Endodermal cell (in vitro differentiated cells): ENCODE measurements at regions not wholly inside any gene's neighbourhood (a gene's known extent, or its start where the extent isn't known, plus 50 kb on each side); places are given as distances from the start of the nearest gene placed in this dataset.

ENCODE experiments used
- DNase-seq: peaks from one replicate; pipeline ENCODE4 v3.0.0-alpha.2; 2017
- H3K27ac ChIP-seq: 2 replicates; pipeline ENCODE4 v1.5.1; 2013; ENCODE audit warnings: mild to moderate bottlenecking, low read depth, low read length, moderate library complexity
- H3K27me3 ChIP-seq: 2 replicates; pipeline ENCODE4 v1.6.1; 2013; ENCODE audit warnings: mild to moderate bottlenecking, low read length, moderate library complexity; ENCODE audit not compliant: insufficient read depth, control insufficient read depth, poor library complexity, severe bottlenecking
- H3K36me3 ChIP-seq: 2 replicates; pipeline ENCODE4 v1.7.0; 2013; ENCODE audit warnings: mild to moderate bottlenecking, low read length, moderate library complexity; ENCODE audit not compliant: control insufficient read depth, insufficient read depth
- H3K4me1 ChIP-seq: one replicate; pipeline ENCODE4 v1.7.0; 2013; ENCODE audit warnings: low read length; ENCODE audit not compliant: control insufficient read depth, insufficient read depth
- H3K4me3 ChIP-seq: 2 replicates; pipeline ENCODE4 v1.5.1; 2013; ENCODE audit warnings: mild to moderate bottlenecking, low read length, moderate library complexity
- H3K9ac ChIP-seq: 2 replicates; pipeline ENCODE4 v1.6.1; 2013; ENCODE audit warnings: mild to moderate bottlenecking, low read length, moderate library complexity; ENCODE audit not compliant: poor library complexity, severe bottlenecking; ENCODE audit errors: extremely low read depth
- H3K9me3 ChIP-seq: 2 replicates; pipeline ENCODE4 v1.6.1; 2013; ENCODE audit warnings: mild to moderate bottlenecking, low read length, moderate library complexity; ENCODE audit not compliant: control insufficient read depth
- H3K27ac Mint-ChIP-seq: 2 replicates; pipeline ENCODE4 v1.8.0; 2020; ENCODE audit warnings: mixed read lengths
- H3K27me3 Mint-ChIP-seq: 2 replicates; pipeline ENCODE4 v1.8.0; 2021; ENCODE audit warnings: mild to moderate bottlenecking, mixed read lengths; ENCODE audit not compliant: insufficient read depth
- H3K36me3 Mint-ChIP-seq: 2 replicates; pipeline ENCODE4 v1.8.0; 2020; ENCODE audit warnings: low read depth, mixed read lengths
- H3K4me1 Mint-ChIP-seq: 2 replicates; pipeline ENCODE4 v1.8.0; 2020; ENCODE audit warnings: mixed read lengths
- H3K4me3 Mint-ChIP-seq: 2 replicates; pipeline ENCODE4 v1.8.0; 2020; ENCODE audit warnings: mild to moderate bottlenecking, moderate library complexity, mixed read lengths
- H3K9me3 Mint-ChIP-seq: 2 replicates; pipeline ENCODE4 v1.8.0; 2020; ENCODE audit warnings: mild to moderate bottlenecking, mixed read lengths
- WGBS, 2 experiments: methylation state at CpG; one replicate each; pipeline versions ENCODE4 v1.1.5 to v1.1.7; 2013; ENCODE audit warnings: missing lambda C conversion rate in 2 of 2, mixed read lengths in 1 of 2; ENCODE audit not compliant: insufficient coverage in 1 of 2, insufficient read length in 1 of 2; 5-methylcytosine and 5-hydroxymethylcytosine counted together
- TF ChIP-seq, protein P1 (sequence below): fragments of 200-600 bp; sonication (generic); conservative IDR thresholded peaks from 2 replicates; pipeline ENCODE4 v1.5.0; 2021; ENCODE audit warnings: antibody characterized with exemption, mild to moderate bottlenecking

DNA sequence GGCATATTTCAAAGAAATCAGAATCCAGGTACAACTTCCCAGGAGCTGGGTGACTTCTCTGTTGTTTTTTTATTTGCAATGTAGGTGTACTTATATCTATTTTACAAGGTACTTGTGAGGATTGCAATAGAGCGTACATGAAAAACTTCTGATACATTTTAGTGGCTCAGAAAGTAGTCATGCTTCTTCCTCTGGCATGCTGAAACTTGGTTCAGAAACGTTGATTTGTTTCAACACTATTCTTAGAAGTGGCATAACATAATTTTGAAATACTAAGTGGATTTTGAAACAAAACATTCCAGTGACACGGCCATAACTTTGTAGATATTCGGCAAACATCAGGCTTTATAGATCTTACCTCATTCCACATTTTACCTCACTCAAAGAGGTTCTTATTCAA, 79.8 kb upstream of the NLGN4Y start:
- TF ChIP-seq, protein P1, sequence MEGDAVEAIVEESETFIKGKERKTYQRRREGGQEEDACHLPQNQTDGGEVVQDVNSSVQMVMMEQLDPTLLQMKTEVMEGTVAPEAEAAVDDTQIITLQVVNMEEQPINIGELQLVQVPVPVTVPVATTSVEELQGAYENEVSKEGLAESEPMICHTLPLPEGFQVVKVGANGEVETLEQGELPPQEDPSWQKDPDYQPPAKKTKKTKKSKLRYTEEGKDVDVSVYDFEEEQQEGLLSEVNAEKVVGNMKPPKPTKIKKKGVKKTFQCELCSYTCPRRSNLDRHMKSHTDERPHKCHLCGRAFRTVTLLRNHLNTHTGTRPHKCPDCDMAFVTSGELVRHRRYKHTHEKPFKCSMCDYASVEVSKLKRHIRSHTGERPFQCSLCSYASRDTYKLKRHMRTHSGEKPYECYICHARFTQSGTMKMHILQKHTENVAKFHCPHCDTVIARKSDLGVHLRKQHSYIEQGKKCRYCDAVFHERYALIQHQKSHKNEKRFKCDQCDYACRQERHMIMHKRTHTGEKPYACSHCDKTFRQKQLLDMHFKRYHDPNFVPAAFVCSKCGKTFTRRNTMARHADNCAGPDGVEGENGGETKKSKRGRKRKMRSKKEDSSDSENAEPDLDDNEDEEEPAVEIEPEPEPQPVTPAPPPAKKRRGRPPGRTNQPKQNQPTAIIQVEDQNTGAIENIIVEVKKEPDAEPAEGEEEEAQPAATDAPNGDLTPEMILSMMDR: no peak
- Histone ChIP-seq H3K36me3 (no peaks in the 10 kb centered on the region), H3K27me3 (no peaks in the 10 kb centered on the region), H3K9me3 (no peaks in the 10 kb centered on the region), H3K27ac (no peak overlapping the region), H3K4me1 (no peaks in the 10 kb centered on the region), H3K4me3 (no peak overlapping the region), H3K9ac (no peak overlapping the region)
- Mint-ChIP-seq H3K36me3 (no peaks in the 10 kb centered on the region), H3K9me3 (no peaks in the 10 kb centered on the region), H3K27ac (no peak overlapping the region), H3K4me3 (no peak overlapping the region), H3K4me1 (no peaks in the 10 kb centered on the region), H3K27me3 (no peaks in the 10 kb centered on the region)
- no peak for DNase-seq
- WGBS, 2 experiments: 96% methylated on average over 3 of the region's 4 CpGs; no CpG with 5 or more reads in 1 of the 2 experiments

DNA sequence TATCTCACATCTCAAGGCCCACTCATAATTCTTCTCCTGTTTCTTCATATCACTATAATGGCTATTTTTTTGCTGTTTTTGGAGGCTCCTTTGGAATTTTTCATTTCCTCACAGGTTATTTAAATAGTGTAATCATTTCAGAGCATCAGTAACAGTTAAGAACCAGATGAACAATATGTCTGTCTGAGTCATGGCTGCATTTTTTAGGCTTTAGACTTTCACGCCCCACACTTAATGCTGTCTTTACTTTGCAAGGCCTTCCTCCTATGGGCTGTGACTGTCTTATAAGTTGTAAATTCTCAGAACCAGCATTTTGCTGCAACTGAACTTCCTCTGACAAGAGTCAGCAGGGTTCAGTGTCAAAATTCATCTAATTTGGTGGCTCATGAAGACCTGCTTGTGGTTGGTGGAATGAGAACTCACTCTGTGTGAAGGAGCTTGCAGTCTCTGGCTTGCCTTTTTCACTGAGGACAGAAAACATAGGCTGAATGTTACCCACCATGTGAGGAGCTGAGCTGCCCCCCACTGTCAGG, 56.1 kb upstream of the NLGN4Y start:
- TF ChIP-seq, protein P1: no peak
- H3K27ac Mint-ChIP-seq: no peak overlapping the region
- Histone ChIP-seq H3K27ac (no peak overlapping the region), H3K27me3 (no peaks in the 10 kb centered on the region), H3K9me3 (no peaks in the 10 kb centered on the region), H3K36me3 (no peaks in the 10 kb centered on the region), H3K4me1 (peaks cover 5% of the 10 kb centered on the region), H3K4me3 (no peak overlapping the region), H3K9ac (no peak overlapping the region)
- H3K4me1 Mint-ChIP-seq: no peaks in the 10 kb centered on the region
- no peak for DNase-seq
- no peaks in the 10 kb centered on the region for H3K36me3 Mint-ChIP-seq
- H3K27me3 Mint-ChIP-seq: no peaks in the 10 kb centered on the region
- WGBS, 2 experiments: 100% methylated on average over 1 of the region's 1 CpG; no CpG with 5 or more reads in 1 of the 2 experiments
- no peaks in the 10 kb centered on the region for H3K9me3 Mint-ChIP-seq
- no peak overlapping the region for H3K4me3 Mint-ChIP-seq

DNA sequence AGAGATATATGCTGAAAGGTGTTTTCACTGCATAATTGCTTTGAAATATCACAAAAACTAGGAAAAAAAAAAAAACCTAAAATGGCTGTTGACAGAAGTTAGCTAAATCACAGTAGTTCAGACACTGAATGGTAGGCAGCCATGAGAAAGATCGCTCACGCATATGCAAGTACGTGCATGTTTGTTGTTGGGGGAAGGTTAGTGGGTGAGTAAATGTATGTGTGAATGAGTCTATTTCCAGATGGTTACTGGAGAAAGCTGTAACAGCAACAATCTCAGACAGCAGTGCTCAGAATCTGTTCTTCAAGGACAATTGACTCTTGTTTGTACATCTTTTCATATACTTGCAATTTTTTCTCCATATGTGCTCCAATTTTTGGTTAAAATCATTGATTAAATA, 51.9 kb upstream of the NLGN4Y start:
- no peaks in the 10 kb centered on the region for H3K36me3 ChIP-seq
- 62% methylated on average over 3 of the region's 3 CpGs; no CpG with 5 or more reads in 1 of the 2 experiments for WGBS, 2 experiments
- Mint-ChIP-seq H3K27me3 (no peaks in the 10 kb centered on the region), H3K4me1 (no peaks in the 10 kb centered on the region), H3K36me3 (no peaks in the 10 kb centered on the region), H3K4me3 (no peak overlapping the region), H3K9me3 (no peaks in the 10 kb centered on the region), H3K27ac (no peak overlapping the region)
- H3K27me3 ChIP-seq: no peaks in the 10 kb centered on the region
- no peak for DNase-seq
- no peak overlapping the region for H3K9ac ChIP-seq
- TF ChIP-seq, protein P1: no peak
- H3K4me3 ChIP-seq: no peak overlapping the region
- no peaks in the 10 kb centered on the region for H3K9me3 ChIP-seq
- H3K27ac ChIP-seq: no peak overlapping the region
- H3K4me1 ChIP-seq: no peaks in the 10 kb centered on the region
